DOHH2 (cell line): ENCODE measurements at regions not wholly inside any gene's neighbourhood (a gene's known extent, or its start where the extent isn't known, plus 50 kb on each side); places are given as distances from the start of the nearest gene placed in this dataset.

Experiments used
- H3F3A ChIP-seq: fragments of 200-600 bp; sonication (generic), shearing (Covaris generic); 2 replicates; pipeline ENCODE4 v1.6.0; 2016; ENCODE audit warnings: antibody characterized with exemption, mild to moderate bottlenecking; ENCODE audit not compliant: control insufficient read depth, insufficient read depth
- H3K27ac ChIP-seq: fragments of 200-600 bp; sonication (generic); 2 replicates; pipeline ENCODE4 v1.5.1; 2014; ENCODE audit warnings: low read depth, mild to moderate bottlenecking, low read length, moderate library complexity
- H3K27me3 ChIP-seq: fragments of 200-600 bp; sonication (generic); 2 replicates; pipeline ENCODE4 v1.6.1; 2014; ENCODE audit warnings: mild to moderate bottlenecking, low read length, mixed read lengths; ENCODE audit not compliant: control insufficient read depth
- H3K36me3 ChIP-seq: fragments of 200-600 bp; sonication (generic); 2 replicates; pipeline ENCODE4 v1.6.1; 2014; ENCODE audit warnings: mild to moderate bottlenecking, low read length, moderate library complexity, mixed read lengths; ENCODE audit not compliant: control insufficient read depth
- H3K4me1 ChIP-seq: fragments of 200-600 bp; sonication (generic); 2 replicates; pipeline ENCODE4 v1.6.1; 2014; ENCODE audit warnings: mild to moderate bottlenecking, low read length, mixed read lengths; ENCODE audit not compliant: control insufficient read depth
- H3K4me2 ChIP-seq: fragments of 200-600 bp; sonication (generic); 2 replicates; pipeline ENCODE4 v1.6.0; 2014; ENCODE audit warnings: mild to moderate bottlenecking, low read length, moderate library complexity
- H3K4me3 ChIP-seq: fragments of 200-600 bp; sonication (generic); 2 replicates; pipeline ENCODE4 v1.5.1; 2014; ENCODE audit warnings: mild to moderate bottlenecking, low read length, mixed read lengths
- H3K79me2 ChIP-seq: fragments of 200-600 bp; sonication (generic); 2 replicates; pipeline ENCODE4 v1.6.1; 2014; ENCODE audit warnings: mild to moderate bottlenecking, low read length, mixed read lengths; ENCODE audit not compliant: control insufficient read depth
- H3K9me2 ChIP-seq: fragments of 200-600 bp; sonication (generic); replicated peaks from 2 replicates; pipeline ENCODE4 v1.6.1; 2014; ENCODE audit warnings: mild to moderate bottlenecking, low read length, mixed read lengths; ENCODE audit not compliant: control insufficient read depth
- H3K9me3 ChIP-seq: fragments of 200-600 bp; sonication (generic); 2 replicates; pipeline ENCODE4 v1.6.1; 2014; ENCODE audit warnings: antibody characterized with exemption, low read length, mixed read lengths; ENCODE audit not compliant: control insufficient read depth, insufficient read depth
- H4K20me1 ChIP-seq: fragments of 200-600 bp; sonication (generic); 2 replicates; pipeline ENCODE4 v1.6.0; 2014; ENCODE audit warnings: low read depth, mild to moderate bottlenecking, antibody characterized with exemption, low read length, moderate library complexity; ENCODE audit not compliant: control insufficient read depth, insufficient read depth
- EZH2phosphoT487 ChIP-seq: fragments of 200-600 bp; sonication (generic); IDR thresholded peaks from 2 replicates; pipeline ENCODE4 v1.6.1; 2017; ENCODE audit warnings: borderline replicate concordance, mild to moderate bottlenecking, antibody characterized with exemption, low read length, moderate library complexity, mixed read lengths
- TF ChIP-seq, protein P1 (sequence below): fragments of 200-600 bp; sonication (generic); IDR thresholded peaks from one replicate; pipeline ENCODE4 v1.5.1; 2014; ENCODE audit warnings: antibody characterized with exemption, mild to moderate bottlenecking, low read depth, low read length; ENCODE audit not compliant: poor library complexity, severe bottlenecking

DNA sequence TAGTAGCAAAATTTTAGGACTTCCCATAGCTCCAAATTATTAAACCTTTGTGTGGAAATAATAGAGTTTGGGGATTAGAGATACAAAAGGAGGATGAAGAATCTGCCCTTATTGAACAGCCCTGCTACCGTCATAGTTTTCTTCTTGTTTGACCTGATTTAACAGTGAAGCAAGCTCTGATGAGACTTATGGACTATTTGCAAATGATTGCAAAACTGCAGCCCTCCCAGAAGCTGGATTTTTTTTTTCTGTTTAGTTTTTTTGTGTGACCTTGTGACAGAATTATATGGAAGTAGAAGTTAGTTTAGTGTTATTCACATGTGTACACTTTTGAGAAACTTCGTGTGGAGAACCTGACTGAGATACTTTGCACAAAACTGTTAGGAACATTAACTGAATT lies 267.8 kb downstream of the KCNRG start:
- no peaks in the 10 kb centered on the region for H3K4me1 ChIP-seq
- H3K79me2 ChIP-seq, result no peaks in the 10 kb centered on the region
- no peaks in the 10 kb centered on the region for H3K9me2 ChIP-seq
- no peaks in the 10 kb centered on the region for H3K36me3 ChIP-seq
- H3K4me2 ChIP-seq, result no peak overlapping the region
- no peaks in the 10 kb centered on the region for H4K20me1 ChIP-seq
- no peaks in the 10 kb centered on the region for H3F3A ChIP-seq
- no peak overlapping the region for H3K4me3 ChIP-seq
- peaks cover 5% of the 10 kb centered on the region; the same call in 1 of the 2 replicates for H3K9me3 ChIP-seq
- no peak overlapping the region for H3K27ac ChIP-seq
- no peaks in the 10 kb centered on the region for H3K27me3 ChIP-seq
- no peak for TF ChIP-seq EZH2phosphoT487
- TF ChIP-seq, protein P1, sequence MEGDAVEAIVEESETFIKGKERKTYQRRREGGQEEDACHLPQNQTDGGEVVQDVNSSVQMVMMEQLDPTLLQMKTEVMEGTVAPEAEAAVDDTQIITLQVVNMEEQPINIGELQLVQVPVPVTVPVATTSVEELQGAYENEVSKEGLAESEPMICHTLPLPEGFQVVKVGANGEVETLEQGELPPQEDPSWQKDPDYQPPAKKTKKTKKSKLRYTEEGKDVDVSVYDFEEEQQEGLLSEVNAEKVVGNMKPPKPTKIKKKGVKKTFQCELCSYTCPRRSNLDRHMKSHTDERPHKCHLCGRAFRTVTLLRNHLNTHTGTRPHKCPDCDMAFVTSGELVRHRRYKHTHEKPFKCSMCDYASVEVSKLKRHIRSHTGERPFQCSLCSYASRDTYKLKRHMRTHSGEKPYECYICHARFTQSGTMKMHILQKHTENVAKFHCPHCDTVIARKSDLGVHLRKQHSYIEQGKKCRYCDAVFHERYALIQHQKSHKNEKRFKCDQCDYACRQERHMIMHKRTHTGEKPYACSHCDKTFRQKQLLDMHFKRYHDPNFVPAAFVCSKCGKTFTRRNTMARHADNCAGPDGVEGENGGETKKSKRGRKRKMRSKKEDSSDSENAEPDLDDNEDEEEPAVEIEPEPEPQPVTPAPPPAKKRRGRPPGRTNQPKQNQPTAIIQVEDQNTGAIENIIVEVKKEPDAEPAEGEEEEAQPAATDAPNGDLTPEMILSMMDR, result no peak

DNA sequence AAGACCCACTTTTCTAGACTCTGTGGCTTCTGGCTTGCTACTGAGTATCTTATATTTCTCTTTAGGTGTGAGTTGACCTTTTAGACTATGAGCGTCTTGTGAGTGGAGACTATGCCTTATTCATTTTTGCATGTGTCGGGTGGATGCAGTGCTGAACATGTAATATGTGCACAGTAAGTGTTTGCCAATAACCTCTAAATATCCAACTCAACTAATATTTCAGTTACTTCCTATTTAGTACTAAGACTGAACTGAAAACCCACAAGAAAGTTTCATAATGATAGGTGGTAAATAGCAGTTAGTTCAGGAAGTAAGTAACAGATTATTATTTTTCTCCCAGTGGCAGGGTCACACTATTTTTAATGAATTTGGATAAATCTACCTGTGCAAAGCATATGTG lies 269.3 kb downstream of the KCNRG start:
- no peak for TF ChIP-seq EZH2phosphoT487
- TF ChIP-seq, protein P1, result no peak
- H3K4me3 ChIP-seq, result no peak overlapping the region
- H3K27ac ChIP-seq, result no peak overlapping the region
- no peaks in the 10 kb centered on the region for H3K4me1 ChIP-seq
- H3K79me2 ChIP-seq, result no peaks in the 10 kb centered on the region
- H4K20me1 ChIP-seq, result no peaks in the 10 kb centered on the region
- no peaks in the 10 kb centered on the region for H3K36me3 ChIP-seq
- no peaks in the 10 kb centered on the region for H3K9me2 ChIP-seq
- no peak overlapping the region for H3K4me2 ChIP-seq
- no peaks in the 10 kb centered on the region for H3K27me3 ChIP-seq
- H3F3A ChIP-seq, result no peaks in the 10 kb centered on the region
- H3K9me3 ChIP-seq, result peaks cover 5% of the 10 kb centered on the region; the same call in 1 of the 2 replicates

DNA sequence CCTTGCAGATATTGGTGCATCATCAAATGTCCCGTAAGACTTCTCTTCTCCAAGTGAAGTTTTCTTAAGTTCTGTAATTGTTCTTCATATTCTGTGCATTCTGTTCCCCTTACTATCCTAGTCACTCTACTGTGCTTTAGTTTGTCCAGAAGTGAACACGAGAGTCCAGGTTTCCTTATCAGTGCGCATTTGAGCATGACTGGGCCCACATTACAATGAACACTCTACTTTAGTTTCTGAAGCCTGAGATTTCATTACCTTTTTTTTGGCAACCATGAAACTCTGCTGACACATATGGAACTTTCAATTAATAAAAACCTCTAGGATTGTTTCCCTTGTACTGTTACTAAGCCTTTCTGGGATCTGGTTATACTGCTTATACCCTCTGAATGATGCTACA lies 270.0 kb downstream of the KCNRG start:
- Histone ChIP-seq H3K79me2 (no peaks in the 10 kb centered on the region), H3K4me2 (no peak overlapping the region), H3K4me1 (no peaks in the 10 kb centered on the region)

More for the DNA sequence above, 270.0 kb downstream of the KCNRG start:
- Histone ChIP-seq H3K9me3 (peaks cover 5% of the 10 kb centered on the region; the same call in 1 of the 2 replicates), H3K9me2 (no peaks in the 10 kb centered on the region), H3K27ac (no peak overlapping the region), H3K27me3 (no peaks in the 10 kb centered on the region), H4K20me1 (no peaks in the 10 kb centered on the region), H3K4me3 (no peak overlapping the region), H3K36me3 (no peaks in the 10 kb centered on the region), H3F3A (no peaks in the 10 kb centered on the region)
- TF ChIP-seq, protein P1, result no peak
- TF ChIP-seq EZH2phosphoT487, result no peak
